Osteocyte (in vitro differentiated cells): ENCODE measurements at regions not wholly inside any gene's neighbourhood (a gene's known extent, or its start where the extent isn't known, plus 50 kb on each side); places are given as distances from the start of the nearest gene placed in this dataset.

Experiments used
- DNase-seq: peaks from one replicate; pipeline ENCODE4 v3.0.0; 2021; ENCODE audit warnings: mixed read lengths; ENCODE audit not compliant: unreplicated experiment; ENCODE audit errors: extremely low spot score
- H3K27ac Mint-ChIP-seq: one replicate; pipeline ENCODE4 v1.8.0; 2021; ENCODE audit warnings: mild to moderate bottlenecking, mixed read lengths; ENCODE audit not compliant: unreplicated experiment
- H3K27me3 Mint-ChIP-seq: one replicate; pipeline ENCODE4 v1.8.0; 2021; ENCODE audit warnings: mixed read lengths; ENCODE audit not compliant: unreplicated experiment
- H3K36me3 Mint-ChIP-seq: one replicate; pipeline ENCODE4 v1.8.0; 2021; ENCODE audit warnings: mixed read lengths; ENCODE audit not compliant: unreplicated experiment
- H3K4me1 Mint-ChIP-seq: one replicate; pipeline ENCODE4 v1.8.0; 2021; ENCODE audit warnings: mixed read lengths; ENCODE audit not compliant: unreplicated experiment
- H3K4me3 Mint-ChIP-seq: one replicate; pipeline ENCODE4 v1.8.0; 2021; ENCODE audit warnings: mild to moderate bottlenecking, moderate library complexity, mixed read lengths; ENCODE audit not compliant: unreplicated experiment
- H3K9me3 Mint-ChIP-seq: one replicate; pipeline ENCODE4 v1.8.0; 2021; ENCODE audit warnings: mixed read lengths; ENCODE audit not compliant: unreplicated experiment
- CTCF ChIP-seq: fragments of 200-600 bp; sonication (generic); IDR thresholded peaks from 2 replicates; pipeline ENCODE4 v1.5.0; 2021; ENCODE audit warnings: antibody characterized with exemption, mild to moderate bottlenecking, moderate library complexity

GRCh38 chr4:124177647-124178425 lies 534.7 kb downstream of the ANKRD50 start:
- H3K4me3 Mint-ChIP-seq, result no peak overlapping the region
- peak overlapping the region; percentile 93 for H3K27ac Mint-ChIP-seq
- no peaks in the 10 kb centered on the region for H3K27me3 Mint-ChIP-seq
- no peak for TF ChIP-seq CTCF
- H3K4me1 Mint-ChIP-seq, result peaks cover 55% of the 10 kb centered on the region
- no peak for DNase-seq
- peaks cover 5% of the 10 kb centered on the region for H3K9me3 Mint-ChIP-seq
- H3K36me3 Mint-ChIP-seq, result no peaks in the 10 kb centered on the region

DNA sequence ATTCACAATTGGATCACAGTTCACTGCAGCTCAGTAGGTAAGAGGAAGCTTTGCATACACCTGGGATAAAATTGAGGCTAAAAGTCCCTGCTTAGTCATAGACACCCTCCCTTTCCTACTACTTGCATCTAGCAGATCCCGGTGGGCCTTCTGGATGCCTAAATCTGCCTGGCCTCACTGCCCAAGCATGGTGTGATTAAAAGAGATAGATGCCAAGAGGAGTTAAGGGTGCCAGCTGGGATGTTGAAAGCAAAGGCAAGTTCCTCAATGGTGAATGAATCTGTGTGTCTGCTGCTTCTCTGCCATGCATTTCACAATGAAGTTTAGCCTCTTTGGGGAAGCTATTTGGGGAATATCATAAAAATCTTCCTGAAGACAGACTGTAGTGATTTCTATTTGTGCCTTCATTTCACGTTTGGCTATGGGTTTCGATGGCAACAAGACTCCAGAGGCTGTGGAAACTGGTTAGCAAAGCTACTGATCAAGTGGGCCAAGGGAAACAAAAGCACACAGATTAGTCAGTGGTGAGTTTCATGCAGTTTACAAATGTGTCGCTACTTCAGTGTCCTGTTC lies 534.0 kb downstream of the ANKRD50 start:
- DNase-seq, result no peak
- H3K36me3 Mint-ChIP-seq, result no peaks in the 10 kb centered on the region
- H3K4me3 Mint-ChIP-seq, result no peak overlapping the region
- peaks cover 5% of the 10 kb centered on the region for H3K9me3 Mint-ChIP-seq
- H3K27ac Mint-ChIP-seq, result peak overlapping the region; percentile 93
- H3K27me3 Mint-ChIP-seq, result no peaks in the 10 kb centered on the region
- H3K4me1 Mint-ChIP-seq, result peaks cover 57% of the 10 kb centered on the region
- TF ChIP-seq CTCF, result no peak

- H3K27me3 Mint-ChIP-seq, result no peaks in the 10 kb centered on the region
- no peak for TF ChIP-seq CTCF
- H3K9me3 Mint-ChIP-seq, result peaks cover 5% of the 10 kb centered on the region
- peak overlapping the region; percentile 34 for H3K4me3 Mint-ChIP-seq
- H3K36me3 Mint-ChIP-seq, result no peaks in the 10 kb centered on the region
- H3K4me1 Mint-ChIP-seq, result peaks cover 53% of the 10 kb centered on the region
- H3K27ac Mint-ChIP-seq, result peak overlapping the region; percentile 93
- DNase-seq, result no peak
These were observed 532.9 kb downstream of the ANKRD50 start for GRCh38 chr4:124179506-124180186.

DNA sequence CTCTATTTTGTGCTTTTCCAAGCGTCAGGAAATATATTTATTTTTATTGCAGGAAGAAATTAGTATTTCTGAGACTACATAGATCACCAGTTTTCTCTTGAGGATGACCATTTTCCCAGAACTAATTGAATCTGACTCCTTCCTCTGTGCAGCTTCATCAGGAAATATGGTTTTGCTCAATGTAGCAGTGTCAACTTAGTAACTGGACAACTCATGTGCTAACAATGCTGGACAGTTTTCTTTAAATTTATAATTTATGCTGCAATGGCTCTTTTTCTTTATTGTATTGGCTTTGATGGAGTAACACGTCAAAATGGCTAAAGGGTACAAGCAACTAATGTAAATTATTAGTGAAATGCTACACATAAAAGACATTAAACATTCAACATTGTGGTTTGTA lies 531.5 kb downstream of the ANKRD50 start:
- Mint-ChIP-seq H3K9me3 (peaks cover 6% of the 10 kb centered on the region), H3K4me3 (no peak overlapping the region), H3K27ac (peak overlapping the region; percentile 38), H3K36me3 (no peaks in the 10 kb centered on the region), H3K27me3 (no peaks in the 10 kb centered on the region), H3K4me1 (peaks cover 53% of the 10 kb centered on the region)
- no peak for TF ChIP-seq CTCF
- DNase-seq, result no peak

DNA sequence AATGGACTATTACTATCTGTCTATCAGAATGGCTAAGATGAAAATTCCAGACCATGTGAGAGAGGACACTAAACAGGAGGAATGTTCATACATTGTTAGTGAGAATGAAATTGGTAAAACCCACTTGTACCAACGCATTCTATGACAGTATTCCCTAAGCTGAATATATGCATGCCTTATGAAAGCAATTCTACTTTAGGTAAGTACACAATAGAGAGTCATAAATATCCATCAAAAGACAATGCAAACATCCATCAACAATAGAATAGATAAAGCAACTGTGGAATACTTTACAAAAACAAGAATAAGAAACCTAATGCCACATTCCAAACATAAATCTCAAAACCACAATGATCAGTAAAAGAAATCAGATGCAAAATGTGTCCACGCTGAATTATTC lies 529.3 kb downstream of the ANKRD50 start:
- Mint-ChIP-seq H3K36me3 (no peaks in the 10 kb centered on the region), H3K27ac (no peak overlapping the region), H3K9me3 (peaks cover 11% of the 10 kb centered on the region), H3K4me1 (peaks cover 48% of the 10 kb centered on the region), H3K4me3 (no peak overlapping the region), H3K27me3 (no peaks in the 10 kb centered on the region)
- TF ChIP-seq CTCF, result no peak
- DNase-seq, result no peak
